Left colon (tissue), 2 donors: ENCODE measurements at regions not wholly inside any gene's neighbourhood (a gene's known extent, or its start where the extent isn't known, plus 50 kb on each side); places are given as distances from the start of the nearest gene placed in this dataset.

Source experiments
- ATAC-seq: fragments of 200-7000 bp; cut with Tn5 transposase; one replicate; pipeline ENCODE4 v1.9.1; 2020; ENCODE audit warnings: mild to moderate bottlenecking, moderate library complexity
- DNase-seq, 2 donors: peaks; one replicate each; pipeline ENCODE4 v3.0.0-alpha.2; 2020
- intact Hi-C, 2 donors: fragments of 100-400 bp; cut with DNase I in 1 of 2; cut with micrococcal nuclease in 1 of 2; formaldehyde crosslinking; loops; one replicate each; pipeline versions ENCODE4 v1.11.2 to v1.14.0; 2022; cut with DNase I, micrococcal nuclease
- donor health status: DM: no; HTN: no; CAD: no.
- donor health status: DM: yes; HTN: yes; CAD: no.

DNA sequence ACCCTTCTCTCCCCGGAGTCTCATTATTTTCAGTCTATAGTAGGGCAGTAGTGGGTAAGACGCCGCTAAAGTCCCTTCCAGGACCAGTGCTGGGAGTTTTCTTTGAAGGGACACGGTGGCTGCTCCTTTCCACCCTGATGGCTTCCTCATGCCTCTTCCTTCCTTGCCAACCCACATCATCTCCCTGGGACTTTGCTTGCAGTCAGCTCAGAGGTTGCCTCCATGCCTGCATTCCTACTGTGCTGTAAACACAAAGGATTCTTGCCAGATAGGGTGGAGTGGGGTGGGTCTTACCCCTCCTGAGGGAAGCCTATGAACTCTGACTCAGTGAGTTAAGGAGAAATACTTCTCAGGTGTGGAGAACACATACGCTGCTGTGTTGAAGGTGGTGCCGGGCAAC is 59.9 kb upstream of the IGFBP3 start:
- ATAC-seq = no peak

DNA sequence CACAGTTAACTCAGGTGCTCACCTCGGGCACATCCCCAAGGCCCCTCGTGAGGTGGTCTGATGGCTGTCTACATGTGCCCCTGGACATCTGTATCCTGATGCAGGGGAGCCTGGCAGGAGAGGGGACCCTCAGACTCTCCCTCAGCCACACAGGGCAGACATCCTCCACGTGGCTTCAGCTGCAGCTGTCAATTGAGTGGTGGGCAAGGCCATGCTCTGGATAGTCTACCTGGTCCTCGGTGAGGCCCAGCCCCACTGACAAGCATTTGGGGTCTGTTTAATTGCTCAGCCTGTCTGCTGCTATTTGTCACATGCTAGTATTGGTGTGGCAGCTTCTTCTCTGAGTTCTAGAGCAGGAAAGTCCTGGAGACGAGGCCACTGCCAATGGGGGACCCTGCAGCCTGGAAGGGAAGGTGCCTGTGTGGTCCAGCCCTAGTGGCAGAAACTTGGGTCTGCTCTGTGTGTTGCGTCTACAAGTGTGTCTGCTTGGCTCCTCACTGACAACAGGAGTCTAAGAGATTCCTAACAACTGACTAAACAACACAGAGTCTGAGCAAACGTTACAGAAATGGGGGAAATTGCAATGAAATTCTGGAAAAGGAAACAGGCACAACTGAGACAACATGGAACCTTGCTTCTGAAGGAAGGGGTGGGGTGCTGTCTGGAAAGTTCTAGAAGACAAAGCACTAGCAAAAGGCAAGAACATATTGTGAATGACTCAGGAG is 59.3 kb upstream of the IGFBP3 start:
- ATAC-seq (no peak), DNase-seq (no peak)
- intact Hi-C loops = no loop called here

More for the DNA sequence above, 59.9 kb upstream of the IGFBP3 start:
- no peak for DNase-seq
- intact Hi-C loops = no loop called here

DNA sequence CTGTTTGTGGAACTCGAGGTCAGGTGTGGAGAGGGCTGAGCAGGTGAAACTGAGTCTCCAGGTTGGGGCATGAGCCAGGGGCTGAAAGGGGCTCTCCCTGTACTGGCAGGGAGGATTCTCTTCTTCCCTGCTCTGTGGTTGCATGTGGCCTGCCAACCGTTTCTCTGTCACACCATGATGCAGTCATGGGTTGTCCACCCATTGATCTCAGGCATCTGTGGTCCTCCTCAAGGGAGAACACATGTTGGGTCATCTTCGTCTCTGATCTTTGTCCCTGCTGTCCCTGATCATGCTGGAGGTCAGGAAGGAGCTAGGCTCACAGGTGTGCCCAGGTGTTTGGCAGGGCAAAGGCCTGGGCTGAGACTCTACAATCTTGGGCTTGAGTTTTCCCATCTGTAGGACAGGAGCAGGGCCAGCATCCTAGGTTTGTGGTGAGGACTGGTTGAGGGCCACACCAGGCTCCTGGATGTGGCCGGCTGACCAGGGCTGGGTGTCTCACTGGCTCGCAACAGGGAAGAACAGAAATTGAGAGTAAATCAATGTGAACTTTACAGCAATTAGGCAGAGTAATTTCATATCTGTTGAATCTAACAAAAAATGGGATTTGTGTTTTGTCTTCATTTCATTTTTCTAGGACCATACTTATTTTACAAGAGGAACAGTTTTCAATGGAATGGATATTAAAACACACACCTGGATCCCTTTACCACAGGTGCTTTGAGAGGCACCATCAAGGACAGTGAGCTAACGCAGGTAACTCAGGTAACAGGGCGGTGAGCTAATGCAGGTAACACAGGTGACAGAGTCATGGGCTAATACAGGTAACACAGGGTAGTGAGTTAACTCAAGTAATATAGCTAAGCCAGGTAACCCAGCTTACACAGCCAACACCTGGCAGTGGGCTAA is 58.5 kb upstream of the IGFBP3 start:
- ATAC-seq (no peak), DNase-seq (no peak)
- intact Hi-C loops = no loop called here

DNA sequence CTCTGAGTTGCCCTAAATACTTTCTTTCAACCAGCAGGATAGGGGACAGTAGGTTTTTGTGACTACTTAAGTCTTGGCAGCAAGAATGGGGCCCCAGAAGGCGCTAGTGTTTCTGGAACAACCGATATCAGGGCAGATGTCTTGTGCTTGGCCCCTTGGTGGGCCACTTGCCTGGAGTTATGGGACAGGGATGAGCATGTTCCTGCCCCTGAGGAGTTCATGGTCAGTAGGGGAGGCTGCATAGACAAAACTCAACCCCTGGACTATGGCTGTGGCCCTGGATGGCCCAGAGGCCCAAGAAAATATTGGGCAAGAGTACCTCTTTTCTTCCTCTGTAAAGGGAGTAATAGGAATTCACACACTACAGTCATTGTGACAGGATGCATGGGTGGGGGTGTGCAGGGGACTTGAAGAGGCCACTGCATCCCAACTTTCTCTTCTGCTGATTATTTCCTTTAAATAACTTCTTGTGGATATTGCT is 57.7 kb upstream of the IGFBP3 start:
- intact Hi-C loops = no loop called here
- DNase-seq = no peak
- ATAC-seq = no peak

DNA sequence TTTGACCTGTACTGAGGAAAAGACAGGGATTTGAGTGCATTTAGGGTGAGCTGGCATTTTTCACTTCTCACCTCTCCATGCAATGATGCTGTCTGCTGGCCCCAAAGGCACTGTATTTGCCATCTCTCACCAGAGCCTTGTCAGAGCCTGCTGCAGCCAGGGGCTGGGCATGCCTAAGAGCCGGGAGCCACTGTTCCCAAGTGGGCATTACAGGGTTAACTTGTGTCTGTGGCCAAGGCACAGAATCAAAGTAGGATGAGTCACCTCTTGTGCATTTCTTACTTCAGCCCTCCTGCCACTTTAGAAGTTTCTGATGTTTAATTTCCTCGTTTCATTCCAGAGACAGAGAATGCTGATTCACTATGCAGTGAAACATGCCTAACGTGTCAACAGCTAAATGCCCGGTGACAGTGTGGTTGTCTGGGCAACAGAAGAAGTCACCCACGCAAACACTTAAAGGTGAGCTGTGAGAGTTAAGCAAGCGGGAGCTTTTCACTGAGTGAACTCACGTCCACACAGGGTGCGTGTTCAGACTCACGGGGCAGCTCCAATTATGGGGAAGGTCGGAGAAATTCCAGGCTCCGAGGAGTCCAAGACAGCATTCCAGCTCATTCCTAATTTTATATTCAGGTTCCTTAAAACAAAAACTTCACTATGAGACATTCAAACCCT is 57.1 kb upstream of the IGFBP3 start:
- ATAC-seq = no peak
- intact Hi-C loops = no loop called here
- DNase-seq = no peak

DNA sequence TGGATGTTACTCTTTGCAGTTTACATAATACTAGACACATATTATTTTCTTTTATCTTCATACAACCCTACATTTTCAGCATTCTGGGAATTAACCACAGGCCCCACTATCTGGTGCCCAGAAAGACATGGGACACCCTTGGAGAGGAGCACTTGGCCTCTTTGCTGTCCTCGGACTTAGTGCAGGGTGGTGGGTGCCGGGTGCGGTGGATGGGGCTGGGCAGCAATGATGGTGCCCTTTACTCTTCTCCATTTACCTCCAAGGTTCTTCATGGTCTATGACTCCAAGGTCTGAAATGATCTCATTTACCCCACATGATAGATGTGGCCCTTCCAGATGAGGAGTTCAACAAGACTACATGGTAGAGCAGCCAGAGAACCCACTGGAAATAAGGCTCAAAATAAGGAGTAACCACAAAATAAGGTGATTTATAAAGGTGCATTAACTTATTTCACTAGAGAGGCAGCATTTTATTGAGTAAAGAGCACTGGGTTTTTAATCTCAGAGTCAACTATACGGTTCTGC is 56.2 kb upstream of the IGFBP3 start:
- DNase-seq = no peak
- intact Hi-C loops = no loop called here
- no peak for ATAC-seq

DNA sequence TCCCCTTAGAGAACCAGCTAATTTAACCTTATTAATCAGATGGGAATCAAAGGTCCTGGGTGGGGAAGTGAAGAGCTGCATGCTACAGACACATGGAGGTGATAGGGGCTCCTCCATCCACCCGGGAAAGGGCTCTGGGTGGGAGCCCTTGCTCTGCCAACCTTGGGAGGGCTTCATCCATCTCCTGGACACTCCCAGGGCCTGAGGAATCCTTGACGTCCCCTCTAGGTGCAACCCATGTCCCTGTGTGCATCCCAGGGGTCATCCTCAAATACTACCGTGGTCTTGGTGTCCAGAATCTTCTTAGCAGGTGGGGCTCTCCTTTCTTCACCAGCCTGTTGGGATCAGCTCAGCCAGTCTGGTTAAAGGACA is 55.4 kb upstream of the IGFBP3 start:
- intact Hi-C loops = no loop called here
- DNase-seq = no peak
- no peak for ATAC-seq

DNA sequence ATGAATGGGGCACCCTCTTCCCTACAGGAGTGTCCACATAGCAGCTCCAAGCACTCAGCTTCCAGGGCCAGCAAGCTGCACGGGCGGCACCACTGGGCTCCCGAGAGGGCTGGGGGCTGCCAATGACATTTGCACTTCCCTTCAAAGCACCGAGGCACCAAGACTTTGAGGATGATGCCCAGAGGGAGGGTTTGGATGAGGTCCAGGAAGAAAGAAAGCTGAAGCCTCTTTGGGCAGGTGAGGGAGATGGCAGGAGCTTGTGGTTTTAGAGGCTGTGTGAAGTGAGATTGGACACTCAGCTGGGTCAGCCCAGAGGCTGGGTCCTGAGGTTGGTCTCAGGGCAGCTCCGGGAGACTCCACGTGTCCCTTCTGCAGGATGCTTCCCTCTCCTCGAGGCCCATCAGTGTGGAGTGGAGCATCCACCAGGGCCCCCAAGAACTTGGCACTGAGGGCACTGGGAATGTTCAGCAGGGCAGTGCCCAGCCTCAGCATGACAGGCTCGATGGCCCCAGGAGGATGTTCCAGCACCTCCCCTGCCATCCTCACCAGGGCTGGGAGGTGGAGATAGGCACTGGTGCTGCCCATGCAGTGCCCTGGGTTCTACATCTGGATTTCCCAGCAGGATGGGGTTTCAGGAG is 54.9 kb upstream of the IGFBP3 start:
- intact Hi-C loops = no loop called here

DNA sequence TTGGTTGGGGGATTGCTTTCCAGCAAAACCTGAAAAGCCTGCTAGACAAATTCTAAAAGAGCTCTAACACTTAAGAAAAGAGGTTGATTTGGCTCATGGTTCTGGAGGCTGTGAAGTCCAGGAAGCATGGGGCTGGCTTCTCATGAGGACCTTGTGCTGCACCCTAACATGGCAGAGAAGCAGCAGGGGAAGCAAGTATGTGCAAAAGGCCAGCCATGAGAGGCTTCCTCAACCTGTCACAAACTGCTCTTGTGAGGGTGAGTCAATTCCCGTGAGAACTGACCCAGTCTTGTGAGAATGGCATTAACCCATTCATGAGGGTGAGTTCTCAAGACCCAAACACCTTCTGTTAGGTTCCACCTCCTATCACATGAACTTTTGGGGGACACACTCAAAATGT is 54.3 kb upstream of the IGFBP3 start:
- no peak for DNase-seq
- ATAC-seq = no peak
- intact Hi-C loops = no loop called here

More for the DNA sequence above, 54.9 kb upstream of the IGFBP3 start:
- DNase-seq (no peak), ATAC-seq (no peak)

DNA sequence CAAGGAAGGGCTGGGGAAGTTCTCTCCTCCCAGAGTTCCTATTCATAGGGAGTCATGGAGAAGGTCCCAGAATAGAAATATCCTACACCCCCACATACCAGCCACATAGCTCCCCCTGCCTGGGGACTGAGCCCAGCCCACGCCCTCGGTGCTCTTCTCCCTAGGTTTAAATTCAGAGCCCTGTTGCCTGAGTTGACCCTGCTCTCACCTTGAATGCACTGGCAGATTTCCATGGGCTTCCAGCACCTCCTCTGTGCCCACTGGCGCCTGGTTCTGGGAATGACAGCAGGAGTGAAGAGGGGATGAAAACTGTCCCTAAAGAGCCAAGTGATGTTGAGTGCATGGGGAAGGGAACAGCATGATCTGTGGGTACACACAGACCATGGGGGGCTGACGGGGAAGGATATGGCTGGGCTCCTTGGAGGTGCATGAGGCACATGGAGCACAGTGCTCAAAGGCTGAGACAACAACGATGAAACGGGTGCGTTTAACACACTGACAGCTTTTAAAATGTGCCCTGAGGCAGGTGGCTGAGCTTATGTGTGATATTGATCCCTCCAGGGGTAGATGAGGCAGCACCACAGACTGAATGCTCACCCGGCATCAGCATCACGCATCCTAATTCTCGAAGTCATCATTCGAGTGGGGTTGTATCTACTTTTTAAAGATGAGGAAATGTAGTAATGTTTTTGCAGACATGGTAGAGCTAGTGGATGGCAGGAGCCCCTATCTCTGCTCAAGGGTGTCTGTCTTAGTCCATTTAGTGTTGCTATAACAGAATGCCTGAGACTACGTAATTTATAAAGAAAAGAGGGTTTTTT is 53.7 kb upstream of the IGFBP3 start:
- intact Hi-C loops = no loop called here
- DNase-seq (no peak), ATAC-seq (no peak)

DNA sequence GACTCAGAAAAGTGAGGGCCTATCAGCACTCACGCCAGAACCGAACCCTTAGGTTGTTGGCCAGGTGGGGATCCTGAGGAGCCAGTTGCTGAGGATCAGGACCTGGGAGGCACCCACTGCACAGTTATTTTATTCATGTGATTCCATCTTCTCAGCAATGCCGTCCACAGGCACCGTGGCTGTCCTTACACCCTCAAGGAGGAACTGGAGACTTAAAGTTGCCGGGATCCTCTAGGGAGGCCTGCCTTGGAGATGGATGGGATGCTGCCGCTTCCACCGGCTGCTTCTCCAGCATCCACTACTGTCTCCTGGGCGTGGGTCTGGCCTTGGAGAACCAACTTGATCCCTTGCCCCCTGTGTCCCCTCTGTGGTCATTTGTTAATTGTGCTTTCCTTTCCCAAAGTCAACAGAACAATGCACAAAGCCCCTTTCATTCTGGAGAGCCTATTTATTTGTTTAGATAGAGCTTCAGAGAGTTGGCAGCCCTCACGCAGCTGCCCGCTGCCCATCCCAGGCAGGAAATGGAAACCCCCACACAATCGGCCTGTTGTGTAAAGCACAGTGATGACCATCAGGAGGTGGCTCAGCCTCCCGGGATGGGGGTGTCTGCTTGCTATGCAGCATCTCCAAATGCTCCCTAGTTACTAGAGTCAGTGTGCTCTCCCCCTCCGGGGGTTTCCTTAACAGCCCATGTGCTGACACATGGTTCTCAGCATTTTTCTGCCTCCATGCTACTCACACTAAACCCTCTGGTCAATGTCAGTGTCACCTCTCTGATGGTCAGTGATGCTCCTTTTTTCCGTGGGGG is 52.9 kb upstream of the IGFBP3 start:
- ATAC-seq = no peak
- intact Hi-C loops = no loop called here
- DNase-seq = no peak

DNA sequence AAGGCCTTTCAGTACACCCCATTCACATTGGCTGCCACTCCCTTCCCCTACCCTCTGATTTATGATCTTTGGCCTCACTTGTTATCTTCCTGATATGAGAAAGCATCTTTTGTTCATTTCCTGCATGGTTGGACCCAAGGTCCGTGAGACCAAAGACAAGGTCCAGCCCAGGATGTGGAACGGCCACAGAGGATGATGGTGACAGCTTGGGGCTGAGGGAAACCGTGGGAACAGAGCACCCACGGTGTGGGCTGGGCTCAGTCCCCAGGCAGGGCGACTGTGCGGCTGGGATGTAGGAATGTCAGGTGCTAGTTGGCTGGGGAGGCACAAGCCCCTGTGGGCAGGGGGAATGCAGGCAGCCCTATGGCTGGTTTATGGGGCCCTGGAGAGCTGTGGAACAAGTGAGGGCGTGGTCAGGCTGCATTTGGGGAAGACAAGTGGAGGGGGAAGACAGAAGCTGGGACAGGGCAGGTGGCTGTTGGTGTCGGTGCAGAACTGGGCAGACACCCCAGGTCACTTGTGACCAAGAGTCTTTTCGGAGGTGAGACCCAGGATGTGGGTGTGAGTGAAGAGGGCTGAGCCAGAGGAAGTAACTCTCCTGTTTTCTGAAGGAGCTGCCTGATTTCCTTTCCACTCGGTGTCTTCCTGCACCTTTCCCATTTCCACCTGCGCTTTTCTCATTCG is 51.7 kb upstream of the IGFBP3 start:
- DNase-seq (no peak), ATAC-seq (no peak)
- intact Hi-C loops = no loop called here

DNA sequence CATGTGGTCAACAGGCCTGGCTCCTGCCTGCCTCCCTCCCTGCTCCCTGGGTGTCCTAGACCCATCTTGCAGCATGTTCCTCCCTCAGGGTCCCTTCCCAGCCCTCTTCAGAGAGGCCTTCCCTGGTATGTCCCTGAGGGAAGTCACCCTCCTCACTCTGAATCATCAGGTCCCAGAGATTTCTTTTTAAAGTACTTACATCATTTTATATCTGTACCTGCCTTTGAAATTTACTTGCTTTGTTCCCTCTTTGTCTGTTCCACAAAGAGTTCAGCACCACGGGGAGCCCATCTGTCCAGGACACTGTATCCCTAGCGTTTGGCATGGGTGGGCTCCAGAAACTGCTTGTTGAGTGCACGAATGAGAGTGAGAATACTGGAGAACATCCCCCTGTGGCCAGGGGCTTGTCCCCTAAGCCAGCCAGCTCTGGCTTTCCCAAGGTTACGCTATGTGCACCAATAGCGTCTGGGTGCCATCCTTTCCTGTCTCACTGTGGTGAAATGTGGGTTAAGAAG is 50.6 kb upstream of the IGFBP3 start:
- ATAC-seq = no peak
- intact Hi-C loops = no loop called here

DNA sequence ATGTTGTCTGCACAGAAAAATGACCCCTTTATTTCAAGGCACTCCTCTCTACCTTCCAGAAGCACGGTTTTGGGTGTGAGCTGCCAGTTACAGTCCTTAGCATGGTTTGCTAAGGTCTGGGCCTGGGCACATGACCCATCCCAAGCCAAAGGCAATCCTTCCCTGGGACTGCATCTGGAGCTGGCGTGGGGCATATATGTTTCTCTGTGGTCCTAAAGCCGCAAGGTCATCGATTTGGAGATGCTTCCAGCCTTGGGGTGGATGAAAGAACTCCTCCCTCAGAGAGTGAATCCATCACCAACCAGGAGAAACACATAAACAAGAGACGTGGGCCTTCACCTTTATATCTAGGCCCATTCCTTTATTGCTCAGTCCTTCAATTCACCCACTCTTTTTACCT is 50.1 kb upstream of the IGFBP3 start:
- no peak for ATAC-seq

More for the DNA sequence above, 50.6 kb upstream of the IGFBP3 start:
- no peak for DNase-seq

More for the DNA sequence above, 50.1 kb upstream of the IGFBP3 start:
- no peak for DNase-seq
- intact Hi-C loops = no loop called here
